Endothelial cell of umbilical vein (primary cell): ENCODE measurements at regions not wholly inside any gene's neighbourhood (a gene's known extent, or its start where the extent isn't known, plus 50 kb on each side); places are given as distances from the start of the nearest gene placed in this dataset.

Source experiments
- BruUV-seq: library from RNA; stranded (reverse); fragments of 400-500 nt; replicated peaks from 2 replicates; lab custom pipeline; 2021; lab: Mats Ljungman, UMichigan
- CTCF ChIA-PET: fragments of 300-600, 350-600 bp; sonication (Branson Sonifier 250); formaldehyde crosslinking; loops from one replicate; lab custom pipeline; 2021; ENCODE audit warnings: antibody characterized with exemption, inconsistent platforms; lab: Charles Lee
- POLR2A ChIA-PET: fragments of 300-600, 350-600 bp; sonication (Branson Sonifier 250); formaldehyde crosslinking; loops from one replicate; lab custom pipeline; 2021; ENCODE audit warnings: antibody characterized with exemption, inconsistent platforms; lab: Charles Lee
- DNase-seq: peaks from one replicate; pipeline ENCODE4 v3.0.0-alpha.2; 2011; ENCODE audit warnings: low read depth, low spot score
- FAIRE-seq: peaks from 2 replicates; lab custom pipeline; 2011; peaks lifted over from hg19 to GRCh38; lab: Jason Lieb, UNC
- H2AFZ ChIP-seq: 2 replicates; pipeline ENCODE4 v1.6.0; 2012; ENCODE audit warnings: low read depth, low read length, control low read depth, inconsistent platforms
- H3K27ac ChIP-seq: 2 replicates; pipeline ENCODE4 v1.5.1; 2011; ENCODE audit warnings: low read depth, mild to moderate bottlenecking, control low read depth, low read length, moderate library complexity; ENCODE audit not compliant: insufficient read depth
- H3K27me3 ChIP-seq, 2 experiments: 2 replicates each; pipeline versions ENCODE4 v1.6.0 to v1.6.1; 2011; ENCODE audit warnings: low read length in 2 of 2, mixed read lengths in 1 of 2; ENCODE audit not compliant: control insufficient read depth in 2 of 2, insufficient read depth in 2 of 2
- H3K36me3 ChIP-seq, 2 experiments: 2 replicates in 1 of 2; 3 replicates in 1 of 2; pipeline ENCODE4 v1.5.1; 2011; ENCODE audit warnings: low read length in 2 of 2, mild to moderate bottlenecking in 1 of 2, moderate library complexity in 1 of 2; ENCODE audit not compliant: control insufficient read depth in 2 of 2, insufficient read depth in 2 of 2; ENCODE audit errors: extremely low read depth in 1 of 2
- H3K4me1 ChIP-seq: 3 replicates; pipeline ENCODE4 v1.5.1; 2011; ENCODE audit warnings: mild to moderate bottlenecking, low read length; ENCODE audit not compliant: control insufficient read depth, insufficient read depth; ENCODE audit errors: extremely low read depth
- H3K4me2 ChIP-seq: 2 replicates; pipeline ENCODE4 v1.6.1; 2011; ENCODE audit warnings: low read length, control low read depth, mixed read lengths; ENCODE audit not compliant: insufficient read depth
- H3K4me3 ChIP-seq, 3 experiments: fragments of 200-600 bp in 1 of 3; sonication (generic), shearing (Covaris generic) in 1 of 3; replicated peaks in 1 of 3; 2 replicates each; pipeline ENCODE4 v1.5.1; 2011 to 2016; ENCODE audit warnings: control low read depth in 3 of 3, low read length in 3 of 3, mild to moderate bottlenecking in 2 of 3, inconsistent platforms in 1 of 3, low read depth in 1 of 3, moderate library complexity in 1 of 3; ENCODE audit not compliant: insufficient read depth in 1 of 3
- H3K79me2 ChIP-seq: 2 replicates; pipeline ENCODE4 v1.6.0; 2012; ENCODE audit warnings: low read length, inconsistent platforms; ENCODE audit not compliant: control insufficient read depth, insufficient read depth
- H3K9ac ChIP-seq: replicated peaks from 2 replicates; pipeline ENCODE3; 2011; ENCODE audit warnings: low read length, control low read depth; ENCODE audit not compliant: insufficient read depth; ENCODE audit errors: extremely low read depth
- H3K9me1 ChIP-seq: replicated peaks from 3 replicates; pipeline ENCODE4 v1.6.0; 2011; ENCODE audit warnings: mild to moderate bottlenecking, low read length; ENCODE audit not compliant: control insufficient read depth, insufficient read depth; ENCODE audit errors: extremely low read depth
- H3K9me3 ChIP-seq: replicated peaks from 2 replicates; pipeline ENCODE4 v1.5.1; 2012; ENCODE audit warnings: low read length, inconsistent platforms; ENCODE audit not compliant: control insufficient read depth, insufficient read depth
- H4K20me1 ChIP-seq: replicated peaks from 2 replicates; pipeline ENCODE3; 2011; ENCODE audit warnings: mild to moderate bottlenecking, low read length; ENCODE audit not compliant: control insufficient read depth, insufficient read depth; ENCODE audit errors: extremely low read depth
- EZH2 ChIP-seq: IDR thresholded peaks from 2 replicates; pipeline ENCODE4 v1.6.1; 2012; ENCODE audit warnings: borderline replicate concordance, low read depth, mild to moderate bottlenecking, moderate library complexity, low read length, inconsistent platforms; ENCODE audit not compliant: severe bottlenecking
- FOS ChIP-seq: IDR thresholded peaks from 2 replicates; pipeline ENCODE4 v1.6.1; 2011; ENCODE audit warnings: mild to moderate bottlenecking, low read length, moderate library complexity, borderline replicate concordance; ENCODE audit not compliant: insufficient read depth
- GATA2 ChIP-seq: IDR thresholded peaks from 2 replicates; pipeline ENCODE4 v1.7.0; 2011; ENCODE audit warnings: low read depth, mild to moderate bottlenecking, moderate library complexity, mixed read lengths, low read length; ENCODE audit not compliant: insufficient read length, insufficient read depth
- JUN ChIP-seq: IDR thresholded peaks from 2 replicates; pipeline ENCODE4 v1.6.1; 2011; ENCODE audit warnings: borderline replicate concordance, low read depth; ENCODE audit not compliant: insufficient read length, insufficient read depth
- MYC ChIP-seq: IDR thresholded peaks from one replicate; pipeline ENCODE4 v1.6.1; 2011; ENCODE audit warnings: mild to moderate bottlenecking, low read depth, low read length
- POLR2A ChIP-seq: IDR thresholded peaks from 2 replicates; pipeline ENCODE4 v1.6.1; 2012; ENCODE audit warnings: low read depth, mild to moderate bottlenecking, control low read depth, low read length
- POLR2AphosphoS5 ChIP-seq: IDR thresholded peaks from 2 replicates; pipeline ENCODE4 v1.6.1; 2012; ENCODE audit warnings: low read depth, mild to moderate bottlenecking, control low read depth, low read length, moderate library complexity; ENCODE audit not compliant: insufficient read depth
- dilution Hi-C: fragments of 300-500 bp; cut with MboI; formaldehyde crosslinking; loops from one replicate; pipeline ENCODE4 v1.15.0; 2019; ENCODE audit warnings: low sequenced_read_pairs; ENCODE audit not compliant: extremely low pct_ligation_motif_present
- intact Hi-C: fragments of 100-400 bp; cut with micrococcal nuclease; formaldehyde crosslinking; loops from one replicate; pipeline ENCODE4 v1.10.0; 2022
- TF ChIP-seq, protein P1 (sequence below), 2 donors: IDR thresholded peaks; 1 replicate in 1 of 2; 2 replicates in 1 of 2; pipeline ENCODE4 v1.5.1; 2011; ENCODE audit warnings: low read length in 2 of 2, mild to moderate bottlenecking in 2 of 2, moderate library complexity in 2 of 2, control low read depth in 1 of 2, inconsistent platforms in 1 of 2, low read depth in 1 of 2; ENCODE audit not compliant: insufficient read depth in 1 of 2; ENCODE audit errors: extremely low read depth in 1 of 2
- TF ChIP-seq, protein P2 (sequence below): IDR thresholded peaks from 2 replicates; pipeline ENCODE4 v1.6.1; 2011; ENCODE audit not compliant: insufficient read depth, insufficient read length

DNA sequence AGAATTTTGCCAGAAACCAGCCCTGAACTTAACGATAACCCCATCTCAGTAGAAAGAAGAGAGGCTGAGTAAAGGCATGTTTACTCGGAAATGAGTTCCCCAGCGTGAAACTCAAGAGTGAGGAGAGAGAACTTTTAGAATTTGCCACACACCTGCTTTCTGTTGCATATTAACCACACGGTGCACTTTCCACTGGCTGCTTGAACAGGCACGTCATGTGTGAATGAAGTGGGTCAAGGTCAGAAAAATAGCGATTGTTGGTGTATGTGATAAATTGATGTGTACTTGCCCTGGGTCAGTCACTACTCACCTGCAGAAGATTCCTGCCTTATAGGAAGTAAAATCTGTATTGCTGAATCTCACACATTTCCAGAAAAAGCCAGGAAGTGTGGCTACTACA, 395.7 kb downstream of the TRIML1 start:
- no peak for DNase-seq
- Histone ChIP-seq H3K79me2 (no peaks in the 10 kb centered on the region), H3K9ac (no peak overlapping the region), H3K4me1 (no peaks in the 10 kb centered on the region), H3K9me3 (peaks cover 5% of the 10 kb centered on the region), H4K20me1 (no peaks in the 10 kb centered on the region), H2AFZ (no peak overlapping the region), H3K4me3 (no peak overlapping the region), H3K4me2 (no peak overlapping the region), H3K9me1 (no peaks in the 10 kb centered on the region), H3K27me3 (no peaks in the 10 kb centered on the region), H3K27ac (no peak overlapping the region), H3K36me3 (no peaks in the 10 kb centered on the region)
- no TSS peak for BruUV-seq
- intact Hi-C loops, result no loop called here
- POLR2A ChIA-PET, result no interaction called here
- no peak for TF ChIP-seq JUN
- TF ChIP-seq, protein P1, sequence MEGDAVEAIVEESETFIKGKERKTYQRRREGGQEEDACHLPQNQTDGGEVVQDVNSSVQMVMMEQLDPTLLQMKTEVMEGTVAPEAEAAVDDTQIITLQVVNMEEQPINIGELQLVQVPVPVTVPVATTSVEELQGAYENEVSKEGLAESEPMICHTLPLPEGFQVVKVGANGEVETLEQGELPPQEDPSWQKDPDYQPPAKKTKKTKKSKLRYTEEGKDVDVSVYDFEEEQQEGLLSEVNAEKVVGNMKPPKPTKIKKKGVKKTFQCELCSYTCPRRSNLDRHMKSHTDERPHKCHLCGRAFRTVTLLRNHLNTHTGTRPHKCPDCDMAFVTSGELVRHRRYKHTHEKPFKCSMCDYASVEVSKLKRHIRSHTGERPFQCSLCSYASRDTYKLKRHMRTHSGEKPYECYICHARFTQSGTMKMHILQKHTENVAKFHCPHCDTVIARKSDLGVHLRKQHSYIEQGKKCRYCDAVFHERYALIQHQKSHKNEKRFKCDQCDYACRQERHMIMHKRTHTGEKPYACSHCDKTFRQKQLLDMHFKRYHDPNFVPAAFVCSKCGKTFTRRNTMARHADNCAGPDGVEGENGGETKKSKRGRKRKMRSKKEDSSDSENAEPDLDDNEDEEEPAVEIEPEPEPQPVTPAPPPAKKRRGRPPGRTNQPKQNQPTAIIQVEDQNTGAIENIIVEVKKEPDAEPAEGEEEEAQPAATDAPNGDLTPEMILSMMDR (IDR thresholded peaks at IDR 0.05; ENCODE audit: extremely low read depth in 1 of 2, insufficient read depth in 1 of 2, low read depth in 1 of 2, low read length in 2 of 2), result no peak
- TF ChIP-seq, protein P2, sequence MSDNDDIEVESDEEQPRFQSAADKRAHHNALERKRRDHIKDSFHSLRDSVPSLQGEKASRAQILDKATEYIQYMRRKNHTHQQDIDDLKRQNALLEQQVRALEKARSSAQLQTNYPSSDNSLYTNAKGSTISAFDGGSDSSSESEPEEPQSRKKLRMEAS, result no peak
- no peak for TF ChIP-seq EZH2
- no peak for TF ChIP-seq MYC
- TF ChIP-seq POLR2AphosphoS5, result no peak
- TF ChIP-seq GATA2, result no peak
- no peak for TF ChIP-seq FOS
- TF ChIP-seq POLR2A, result no peak
- CTCF ChIA-PET, result no interaction called here
- dilution Hi-C loops, result no loop called here
- FAIRE-seq, result no peak
